Neural progenitor cell (in vitro differentiated cells): ENCODE measurements at regions not wholly inside any gene's neighbourhood (a gene's known extent, or its start where the extent isn't known, plus 50 kb on each side); places are given as distances from the start of the nearest gene placed in this dataset.

Experiments
- EZH2 ChIP-seq: fragments of 200-600 bp; sonication (generic); IDR thresholded peaks from 2 replicates; pipeline ENCODE4 v1.6.1; 2017; ENCODE audit warnings: antibody characterized with exemption, mild to moderate bottlenecking, moderate library complexity
- EZH2phosphoT487 ChIP-seq: fragments of 200-600 bp; sonication (generic); IDR thresholded peaks from 2 replicates; pipeline ENCODE4 v1.6.1; 2017; ENCODE audit warnings: antibody characterized with exemption
- TF ChIP-seq, protein P1 (sequence below): fragments of 200-600 bp; sonication (generic); IDR thresholded peaks from 2 replicates; pipeline ENCODE4 v1.5.1; 2017; ENCODE audit warnings: antibody characterized with exemption, mild to moderate bottlenecking

DNA sequence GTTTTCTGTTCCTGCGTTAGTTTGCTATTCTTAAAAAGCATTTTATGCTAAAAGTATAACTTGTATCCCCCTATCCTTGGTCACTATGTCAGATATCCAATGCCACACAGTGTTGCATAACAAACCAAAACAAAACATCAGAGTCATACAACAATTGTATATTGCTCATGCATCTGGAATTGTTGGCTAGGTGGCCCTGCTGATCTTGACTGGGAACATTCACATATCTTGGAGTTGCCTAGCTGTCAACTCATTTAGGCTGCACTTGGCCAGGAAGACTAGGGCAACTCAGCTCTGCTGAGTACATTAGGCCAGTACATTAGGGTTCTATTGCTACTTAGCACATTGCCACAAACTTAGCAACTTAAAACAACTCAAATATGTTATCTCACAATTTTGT lies 706.5 kb upstream of the UBE2E2 start:
- TF ChIP-seq, protein P1, sequence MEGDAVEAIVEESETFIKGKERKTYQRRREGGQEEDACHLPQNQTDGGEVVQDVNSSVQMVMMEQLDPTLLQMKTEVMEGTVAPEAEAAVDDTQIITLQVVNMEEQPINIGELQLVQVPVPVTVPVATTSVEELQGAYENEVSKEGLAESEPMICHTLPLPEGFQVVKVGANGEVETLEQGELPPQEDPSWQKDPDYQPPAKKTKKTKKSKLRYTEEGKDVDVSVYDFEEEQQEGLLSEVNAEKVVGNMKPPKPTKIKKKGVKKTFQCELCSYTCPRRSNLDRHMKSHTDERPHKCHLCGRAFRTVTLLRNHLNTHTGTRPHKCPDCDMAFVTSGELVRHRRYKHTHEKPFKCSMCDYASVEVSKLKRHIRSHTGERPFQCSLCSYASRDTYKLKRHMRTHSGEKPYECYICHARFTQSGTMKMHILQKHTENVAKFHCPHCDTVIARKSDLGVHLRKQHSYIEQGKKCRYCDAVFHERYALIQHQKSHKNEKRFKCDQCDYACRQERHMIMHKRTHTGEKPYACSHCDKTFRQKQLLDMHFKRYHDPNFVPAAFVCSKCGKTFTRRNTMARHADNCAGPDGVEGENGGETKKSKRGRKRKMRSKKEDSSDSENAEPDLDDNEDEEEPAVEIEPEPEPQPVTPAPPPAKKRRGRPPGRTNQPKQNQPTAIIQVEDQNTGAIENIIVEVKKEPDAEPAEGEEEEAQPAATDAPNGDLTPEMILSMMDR, result no peak
- TF ChIP-seq EZH2 (no peak), EZH2phosphoT487 (no peak)
